Mammary epithelial cell (primary cell): ENCODE measurements at regions not wholly inside any gene's neighbourhood (a gene's known extent, or its start where the extent isn't known, plus 50 kb on each side); places are given as distances from the start of the nearest gene placed in this dataset.

ENCODE experiments used
- CTCF ChIP-seq, 2 donors: IDR thresholded peaks in 1 of 2; conservative IDR thresholded peaks in 1 of 2; 2 replicates each; pipeline ENCODE4 v1.5.1; 2011 to 2012; ENCODE audit warnings: inconsistent platforms in 2 of 2, low read length in 2 of 2, mild to moderate bottlenecking in 2 of 2, control low read depth in 1 of 2, low read depth in 1 of 2; ENCODE audit not compliant: insufficient read depth in 1 of 2; ENCODE audit errors: extremely low read depth in 1 of 2
- EZH2 ChIP-seq: IDR thresholded peaks from 2 replicates; pipeline ENCODE4 v1.6.1; 2012; ENCODE audit warnings: low read length, inconsistent platforms, borderline replicate concordance

- TF ChIP-seq CTCF (conservative IDR thresholded peaks at IDR 0.05 in 1 of 2, IDR thresholded peaks at IDR 0.05 in 1 of 2; ENCODE audit: extremely low read depth in 1 of 2, insufficient read depth in 1 of 2, low read depth in 1 of 2, low read length in 2 of 2) (no peak), EZH2 (no peak)
Measured at GRCh38 chrX:35456891-35457290, 341.3 kb upstream of the MAGEB16 start.
